Ishikawa (cell line): ENCODE measurements at regions not wholly inside any gene's neighbourhood (a gene's known extent, or its start where the extent isn't known, plus 50 kb on each side); places are given as distances from the start of the nearest gene placed in this dataset.

Source experiments
- CEBPB ChIP-seq: IDR thresholded peaks from 2 replicates; pipeline ENCODE4 v1.6.1; 2012
- CREB1 ChIP-seq: IDR thresholded peaks from 2 replicates; pipeline ENCODE4 v1.6.1; 2012; ENCODE audit warnings: low read depth
- EGR1 ChIP-seq: IDR thresholded peaks from 2 replicates; pipeline ENCODE4 v1.6.1; 2012
- EP300 ChIP-seq: IDR thresholded peaks from 2 replicates; pipeline ENCODE4 v1.6.1; 2012; ENCODE audit warnings: borderline replicate concordance
- FOXM1 ChIP-seq: IDR thresholded peaks from 2 replicates; pipeline ENCODE4 v1.6.1; 2012; ENCODE audit warnings: low read depth, borderline replicate concordance
- NFIC ChIP-seq: IDR thresholded peaks from 2 replicates; pipeline ENCODE4 v1.6.1; 2012
- RAD21 ChIP-seq: IDR thresholded peaks from 2 replicates; pipeline ENCODE4 v1.6.1; 2012; ENCODE audit warnings: low read depth
- TCF12 ChIP-seq: IDR thresholded peaks from 2 replicates; pipeline ENCODE4 v1.6.1; 2012; ENCODE audit warnings: low read depth
- TEAD4 ChIP-seq: IDR thresholded peaks from 2 replicates; pipeline ENCODE4 v1.6.1; 2012
- YY1 ChIP-seq: IDR thresholded peaks from 2 replicates; pipeline ENCODE4 v1.6.1; 2012; ENCODE audit warnings: low read depth
- ZBTB7A ChIP-seq: IDR thresholded peaks from 2 replicates; pipeline ENCODE4 v1.6.1; 2012; ENCODE audit warnings: low read depth
- TF ChIP-seq, protein P1 (sequence below): IDR thresholded peaks from 2 replicates; pipeline ENCODE4 v1.6.1; 2012
- TF ChIP-seq, protein P2 (sequence below): IDR thresholded peaks from 2 replicates; pipeline ENCODE4 v1.6.1; 2012; ENCODE audit warnings: low read depth, mild to moderate bottlenecking
- TF ChIP-seq, protein P3 (sequence below): IDR thresholded peaks from 2 replicates; pipeline ENCODE4 v1.6.1; 2012

DNA sequence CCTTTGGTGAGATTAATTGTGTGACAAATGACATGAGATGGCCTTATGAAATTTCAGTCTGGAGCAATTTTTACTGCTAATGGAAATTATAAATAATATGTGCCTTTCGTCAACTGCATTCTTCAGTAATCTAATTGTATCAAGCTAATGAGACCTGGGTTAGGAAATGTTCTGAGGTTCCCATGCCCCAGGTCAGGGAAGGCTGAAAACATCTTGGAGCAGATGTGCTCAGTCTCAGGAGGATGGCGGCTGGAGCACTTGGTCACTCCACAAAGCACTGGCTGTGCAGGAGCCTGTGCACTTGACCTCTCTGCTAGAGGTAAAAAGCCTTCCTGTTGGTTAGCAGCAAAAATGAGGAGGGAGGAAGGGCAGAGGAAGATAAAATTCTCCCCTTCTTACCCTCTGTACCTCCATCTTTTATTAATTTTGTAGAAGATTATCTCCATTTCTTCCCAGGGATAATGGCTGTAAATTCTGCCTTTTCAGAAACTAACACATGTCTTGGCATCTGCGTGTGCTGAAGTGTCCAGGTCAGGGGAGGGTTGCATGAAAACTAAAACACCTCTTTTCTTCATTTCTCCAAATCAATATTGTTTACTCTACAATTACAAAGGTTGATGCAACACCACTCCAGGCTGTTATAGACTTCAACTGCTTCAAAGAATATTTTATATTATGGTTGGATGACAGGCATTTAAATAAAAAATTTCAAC, 1606.4 kb upstream of the ACVR2A start:
- TF ChIP-seq NFIC = no peak
- no peak for TF ChIP-seq FOXM1
- TF ChIP-seq YY1 = no peak
- TF ChIP-seq RAD21 = no peak
- TF ChIP-seq, protein P1, sequence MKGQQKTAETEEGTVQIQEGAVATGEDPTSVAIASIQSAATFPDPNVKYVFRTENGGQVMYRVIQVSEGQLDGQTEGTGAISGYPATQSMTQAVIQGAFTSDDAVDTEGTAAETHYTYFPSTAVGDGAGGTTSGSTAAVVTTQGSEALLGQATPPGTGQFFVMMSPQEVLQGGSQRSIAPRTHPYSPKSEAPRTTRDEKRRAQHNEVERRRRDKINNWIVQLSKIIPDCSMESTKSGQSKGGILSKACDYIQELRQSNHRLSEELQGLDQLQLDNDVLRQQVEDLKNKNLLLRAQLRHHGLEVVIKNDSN = no peak

DNA sequence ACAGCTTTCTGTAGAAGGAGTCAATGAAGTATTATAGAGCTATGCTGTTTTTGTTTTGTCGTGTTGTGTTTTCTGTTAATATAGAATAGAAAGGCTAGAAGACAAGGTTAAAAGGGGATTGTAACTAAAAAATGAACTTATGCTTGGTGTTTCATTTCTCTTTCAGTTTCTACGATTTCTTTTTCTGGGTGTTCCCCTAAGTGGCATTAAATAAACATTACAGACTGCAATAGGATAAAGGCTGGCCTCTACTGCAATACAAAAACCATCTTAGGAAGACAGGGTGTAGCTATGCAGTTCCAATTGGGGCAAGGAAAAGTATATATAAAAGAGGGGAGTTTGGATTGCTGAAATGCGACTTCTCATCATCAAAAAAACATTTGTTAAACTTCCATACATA, 1609.7 kb upstream of the ACVR2A start:
- TF ChIP-seq, protein P2, sequence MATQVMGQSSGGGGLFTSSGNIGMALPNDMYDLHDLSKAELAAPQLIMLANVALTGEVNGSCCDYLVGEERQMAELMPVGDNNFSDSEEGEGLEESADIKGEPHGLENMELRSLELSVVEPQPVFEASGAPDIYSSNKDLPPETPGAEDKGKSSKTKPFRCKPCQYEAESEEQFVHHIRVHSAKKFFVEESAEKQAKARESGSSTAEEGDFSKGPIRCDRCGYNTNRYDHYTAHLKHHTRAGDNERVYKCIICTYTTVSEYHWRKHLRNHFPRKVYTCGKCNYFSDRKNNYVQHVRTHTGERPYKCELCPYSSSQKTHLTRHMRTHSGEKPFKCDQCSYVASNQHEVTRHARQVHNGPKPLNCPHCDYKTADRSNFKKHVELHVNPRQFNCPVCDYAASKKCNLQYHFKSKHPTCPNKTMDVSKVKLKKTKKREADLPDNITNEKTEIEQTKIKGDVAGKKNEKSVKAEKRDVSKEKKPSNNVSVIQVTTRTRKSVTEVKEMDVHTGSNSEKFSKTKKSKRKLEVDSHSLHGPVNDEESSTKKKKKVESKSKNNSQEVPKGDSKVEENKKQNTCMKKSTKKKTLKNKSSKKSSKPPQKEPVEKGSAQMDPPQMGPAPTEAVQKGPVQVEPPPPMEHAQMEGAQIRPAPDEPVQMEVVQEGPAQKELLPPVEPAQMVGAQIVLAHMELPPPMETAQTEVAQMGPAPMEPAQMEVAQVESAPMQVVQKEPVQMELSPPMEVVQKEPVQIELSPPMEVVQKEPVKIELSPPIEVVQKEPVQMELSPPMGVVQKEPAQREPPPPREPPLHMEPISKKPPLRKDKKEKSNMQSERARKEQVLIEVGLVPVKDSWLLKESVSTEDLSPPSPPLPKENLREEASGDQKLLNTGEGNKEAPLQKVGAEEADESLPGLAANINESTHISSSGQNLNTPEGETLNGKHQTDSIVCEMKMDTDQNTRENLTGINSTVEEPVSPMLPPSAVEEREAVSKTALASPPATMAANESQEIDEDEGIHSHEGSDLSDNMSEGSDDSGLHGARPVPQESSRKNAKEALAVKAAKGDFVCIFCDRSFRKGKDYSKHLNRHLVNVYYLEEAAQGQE = no peak
- TF ChIP-seq YY1 (no peak), ZBTB7A (no peak), EGR1 (no peak), EP300 (no peak), CREB1 (no peak)
- TF ChIP-seq, protein P1 = no peak

GRCh38 chr2:146229508-146230155, 1615.2 kb upstream of the ACVR2A start:
- TF ChIP-seq NFIC (no peak), ZBTB7A (no peak), EP300 (no peak), CREB1 (no peak), RAD21 (no peak), YY1 (no peak), TCF12 (no peak), FOXM1 (no peak), TEAD4 (no peak)
- TF ChIP-seq, protein P1 = no peak

GRCh38 chr2:146228466-146229058, 1616.3 kb upstream of the ACVR2A start:
- no peak for TF ChIP-seq EP300

GRCh38 chr2:146228020-146228393, 1616.8 kb upstream of the ACVR2A start:
- TF ChIP-seq, protein P3, sequence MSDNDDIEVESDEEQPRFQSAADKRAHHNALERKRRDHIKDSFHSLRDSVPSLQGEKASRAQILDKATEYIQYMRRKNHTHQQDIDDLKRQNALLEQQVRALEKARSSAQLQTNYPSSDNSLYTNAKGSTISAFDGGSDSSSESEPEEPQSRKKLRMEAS = no peak
- TF ChIP-seq, protein P2 = no peak

DNA sequence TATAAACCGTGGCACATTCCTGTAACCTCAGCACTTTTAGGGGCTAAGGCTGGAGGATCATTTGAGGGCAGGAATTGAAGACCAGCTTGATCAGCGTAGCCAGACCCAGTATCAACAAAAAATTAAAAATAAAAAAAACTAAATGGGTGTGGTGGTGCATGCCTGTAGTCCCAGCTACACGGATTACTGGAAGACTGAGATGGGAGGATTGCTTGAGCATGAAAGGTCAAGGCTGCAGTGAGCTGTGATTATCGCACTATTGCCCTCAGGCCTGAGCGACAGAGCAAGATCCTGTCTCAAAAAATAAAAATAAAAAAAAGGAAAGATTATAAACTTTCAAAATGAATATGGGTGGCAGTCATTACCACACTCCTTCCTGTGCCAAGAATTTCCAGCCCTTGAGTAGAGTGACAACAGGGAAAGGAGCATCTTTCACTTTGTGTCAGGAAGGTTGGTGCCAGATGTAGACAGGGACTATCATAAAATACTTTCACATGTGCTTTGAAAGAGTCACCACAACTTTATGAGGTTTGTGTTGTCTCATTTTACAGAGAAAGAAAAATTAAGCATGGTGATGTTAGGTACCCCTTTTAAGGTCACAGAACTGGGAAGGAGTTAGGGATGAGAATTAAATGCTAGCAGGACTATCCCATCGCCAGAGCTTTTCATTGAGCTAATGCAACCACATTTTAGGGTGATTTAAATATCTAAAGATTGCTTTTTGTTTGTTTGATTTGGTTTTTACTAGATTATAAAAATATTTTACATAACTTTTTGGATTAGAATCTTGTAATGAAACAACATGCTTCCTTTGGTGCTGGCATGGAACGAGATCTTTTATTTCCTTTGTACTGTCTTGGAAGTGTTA, 1617.4 kb upstream of the ACVR2A start:
- TF ChIP-seq CEBPB (no peak), YY1 (no peak), TEAD4 (no peak), NFIC (no peak), ZBTB7A (no peak), EP300 (no peak)
- TF ChIP-seq, protein P1 = no peak
- TF ChIP-seq, protein P3 = no peak
